ENCODE measurements at regions not wholly inside any gene's neighbourhood (a gene's known extent, or its start where the extent isn't known, plus 50 kb on each side); places are given as distances from the start of the nearest gene placed in this dataset.

- TF ChIP-seq CTCF (IDR thresholded peaks at IDR 0.05; ENCODE audit: unreplicated experiment) = no peak
- Mint-ChIP-seq H3K4me1 (ENCODE audit: low read depth) (no peaks in the 10 kb centered on the region), H3K9me3 (ENCODE audit: low read depth) (no peaks in the 10 kb centered on the region), H3K27me3 (no peaks in the 10 kb centered on the region), H3K36me3 (ENCODE audit: insufficient read depth) (no peaks in the 10 kb centered on the region), H3K4me3 (ENCODE audit: low read depth) (no peak overlapping the region), H3K27ac (no peak overlapping the region)
- no peak for DNase-seq (ENCODE audit: low spot score, unreplicated experiment)
Measured at GRCh38 chr6:73956305-73956704, 260.3 kb downstream of the CD109 start.

- Mint-ChIP-seq H3K4me1 (ENCODE audit: low read depth) (no peaks in the 10 kb centered on the region), H3K9me3 (ENCODE audit: low read depth) (no peaks in the 10 kb centered on the region), H3K27ac (no peak overlapping the region), H3K4me3 (ENCODE audit: low read depth) (no peak overlapping the region), H3K27me3 (no peaks in the 10 kb centered on the region), H3K36me3 (ENCODE audit: insufficient read depth) (no peaks in the 10 kb centered on the region)
- no peak for TF ChIP-seq CTCF (IDR thresholded peaks at IDR 0.05; ENCODE audit: unreplicated experiment)
- no peak for DNase-seq (ENCODE audit: low spot score, unreplicated experiment)
Measured at GRCh38 chr6:73955800-73956199, 259.8 kb downstream of the CD109 start.

GRCh38 chr6:73954881-73955280 lies 258.9 kb downstream of the CD109 start:
- TF ChIP-seq CTCF (IDR thresholded peaks at IDR 0.05; ENCODE audit: unreplicated experiment) = no peak
- no peaks in the 10 kb centered on the region for H3K4me1 Mint-ChIP-seq (ENCODE audit: low read depth)
- no peaks in the 10 kb centered on the region for H3K9me3 Mint-ChIP-seq (ENCODE audit: low read depth)
- no peaks in the 10 kb centered on the region for H3K36me3 Mint-ChIP-seq (ENCODE audit: insufficient read depth)
- no peak for DNase-seq (ENCODE audit: low spot score, unreplicated experiment)
- H3K27ac Mint-ChIP-seq = no peak overlapping the region
- no peaks in the 10 kb centered on the region for H3K27me3 Mint-ChIP-seq
- H3K4me3 Mint-ChIP-seq (ENCODE audit: low read depth) = no peak overlapping the region

- Mint-ChIP-seq H3K4me1 (ENCODE audit: low read depth) (no peaks in the 10 kb centered on the region), H3K27me3 (no peaks in the 10 kb centered on the region), H3K9me3 (ENCODE audit: low read depth) (no peaks in the 10 kb centered on the region), H3K27ac (no peak overlapping the region), H3K4me3 (ENCODE audit: low read depth) (no peak overlapping the region), H3K36me3 (ENCODE audit: insufficient read depth) (no peaks in the 10 kb centered on the region)
- no peak for DNase-seq (ENCODE audit: low spot score, unreplicated experiment)
- no peak for TF ChIP-seq CTCF (IDR thresholded peaks at IDR 0.05; ENCODE audit: unreplicated experiment)
Measured at GRCh38 chr6:73951183-73951582, 255.2 kb downstream of the CD109 start.

GRCh38 chr6:73943930-73944652 lies 248.1 kb downstream of the CD109 start:
- Mint-ChIP-seq H3K4me1 (ENCODE audit: low read depth) (peaks cover 2% of the 10 kb centered on the region), H3K9me3 (ENCODE audit: low read depth) (no peaks in the 10 kb centered on the region), H3K27me3 (no peaks in the 10 kb centered on the region), H3K4me3 (ENCODE audit: low read depth) (no peak overlapping the region), H3K27ac (no peak overlapping the region), H3K36me3 (ENCODE audit: insufficient read depth) (no peaks in the 10 kb centered on the region)
- no peak for TF ChIP-seq CTCF (IDR thresholded peaks at IDR 0.05; ENCODE audit: unreplicated experiment)
- no peak for DNase-seq (ENCODE audit: low spot score, unreplicated experiment)
